LoVo (cell line): ENCODE measurements at regions not wholly inside any gene's neighbourhood (a gene's known extent, or its start where the extent isn't known, plus 50 kb on each side); places are given as distances from the start of the nearest gene placed in this dataset.

Source experiments
- DNase-seq: peaks from one replicate; pipeline ENCODE4 v3.0.0-alpha.2; 2016; ENCODE audit warnings: low spot score

GRCh38 chr1:81329041-81329440 lies 471.7 kb upstream of the ADGRL2 start:
- no peak for DNase-seq

DNA sequence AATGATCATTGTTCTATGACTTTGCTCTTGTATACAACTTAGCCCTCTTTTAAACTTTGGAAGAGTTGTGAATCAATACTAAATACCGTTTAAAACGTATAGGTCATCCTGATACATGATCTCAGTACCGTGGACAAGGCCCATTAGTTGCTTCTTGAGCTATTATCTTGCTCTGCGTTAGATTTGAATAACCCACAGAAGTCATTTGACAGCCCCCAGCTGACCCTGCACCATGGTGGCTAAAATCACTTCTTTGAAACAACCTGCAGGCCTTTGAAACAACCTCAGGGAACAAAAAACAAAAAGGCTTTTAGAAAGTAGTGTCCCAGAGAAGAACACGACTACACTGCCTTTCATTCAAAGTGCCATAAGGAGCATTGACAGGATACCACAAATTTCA lies 473.0 kb upstream of the ADGRL2 start:
- no peak for DNase-seq

DNA sequence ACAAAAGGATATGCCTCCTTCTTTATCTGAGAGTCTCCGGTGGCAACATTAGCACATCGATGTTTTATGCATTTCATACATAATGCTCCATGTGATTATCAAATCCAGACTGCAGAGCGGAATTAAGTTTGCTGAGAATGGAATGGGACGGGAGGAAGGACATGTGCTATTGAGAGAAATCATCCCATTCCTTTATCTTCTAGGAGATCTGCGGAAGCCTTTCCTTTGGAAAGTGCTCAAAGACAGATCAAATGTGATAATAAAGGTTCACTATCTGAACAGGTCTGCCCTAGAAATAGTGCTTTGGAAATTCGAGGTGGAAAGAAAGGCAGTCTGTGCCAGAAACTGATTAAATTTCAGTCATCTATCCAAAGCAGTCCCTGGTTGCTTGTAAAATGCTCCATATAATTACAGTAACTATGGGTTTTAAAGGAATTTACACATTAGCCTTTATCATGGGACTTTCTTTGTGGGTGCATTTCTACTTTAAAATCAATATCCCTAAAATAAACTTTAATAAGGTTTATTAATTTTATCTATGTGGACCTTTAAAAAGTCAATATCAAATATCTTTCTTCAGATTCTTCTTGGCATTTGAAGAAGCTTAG lies 473.5 kb upstream of the ADGRL2 start:
- no peak for DNase-seq

- DNase-seq, result no peak
Measured at GRCh38 chr1:81326212-81326611, 474.5 kb upstream of the ADGRL2 start.

GRCh38 chr1:81325397-81325796 lies 475.3 kb upstream of the ADGRL2 start:
- DNase-seq, result no peak

DNA sequence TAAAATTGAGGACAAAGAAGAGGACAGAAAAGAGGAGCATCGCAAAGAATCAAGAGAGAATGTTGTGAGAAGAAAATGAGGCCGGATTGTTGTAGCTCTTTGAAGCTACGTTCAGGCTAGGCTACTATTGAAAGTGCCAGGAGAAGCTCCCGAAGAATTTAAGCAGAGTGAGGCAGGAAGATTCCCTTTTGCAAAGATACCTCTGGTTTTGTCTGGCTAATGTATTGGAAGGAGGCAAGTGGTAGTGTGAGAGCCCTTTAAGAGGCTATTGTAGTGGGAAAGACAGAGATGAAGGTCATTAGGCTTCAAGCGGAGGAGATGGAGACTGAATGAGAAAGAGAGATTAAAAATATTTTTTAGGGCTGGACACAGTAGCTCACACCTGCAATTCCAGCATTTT lies 476.9 kb upstream of the ADGRL2 start:
- DNase-seq, result no peak

DNA sequence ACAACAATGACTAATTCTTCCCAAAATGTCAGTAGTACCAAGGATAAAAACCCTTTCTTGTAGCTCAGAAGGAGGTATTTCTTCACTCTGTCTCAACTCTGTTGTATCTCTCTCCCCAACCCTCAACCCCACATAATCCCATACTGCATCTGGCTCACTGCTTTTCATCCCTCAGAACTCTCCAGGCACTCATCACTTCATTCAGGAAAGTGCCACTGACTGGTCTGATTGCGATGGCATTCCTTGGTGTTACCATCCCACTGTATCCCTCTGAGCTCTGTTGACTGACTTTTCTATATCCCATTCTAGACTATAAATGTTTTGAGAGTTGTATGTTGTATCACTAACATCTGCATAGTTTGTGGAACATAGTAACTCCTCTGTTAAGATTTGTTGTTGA lies 483.5 kb upstream of the ADGRL2 start:
- no peak for DNase-seq

- no peak for DNase-seq
Measured at GRCh38 chr1:81314513-81315233, 486.1 kb upstream of the ADGRL2 start.

DNA sequence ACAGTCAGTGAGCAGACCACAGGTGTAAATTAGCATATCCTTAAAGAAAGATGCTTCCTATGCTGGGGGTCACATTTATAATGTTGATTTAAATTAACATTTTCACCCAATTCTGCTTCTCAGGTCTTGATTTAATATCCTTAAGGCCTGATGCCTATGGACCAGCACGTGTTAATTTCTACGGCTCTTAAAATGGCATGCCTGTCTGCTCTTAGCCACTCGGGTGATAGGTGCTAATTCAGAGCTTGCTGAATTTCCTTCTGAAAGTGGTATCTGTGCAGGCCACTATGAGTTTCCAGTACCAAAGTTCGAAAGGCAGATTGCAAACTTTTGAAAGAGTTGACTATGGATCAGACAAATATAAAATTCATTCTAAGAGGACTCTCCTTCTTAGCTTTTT lies 487.4 kb upstream of the ADGRL2 start:
- no peak for DNase-seq

DNA sequence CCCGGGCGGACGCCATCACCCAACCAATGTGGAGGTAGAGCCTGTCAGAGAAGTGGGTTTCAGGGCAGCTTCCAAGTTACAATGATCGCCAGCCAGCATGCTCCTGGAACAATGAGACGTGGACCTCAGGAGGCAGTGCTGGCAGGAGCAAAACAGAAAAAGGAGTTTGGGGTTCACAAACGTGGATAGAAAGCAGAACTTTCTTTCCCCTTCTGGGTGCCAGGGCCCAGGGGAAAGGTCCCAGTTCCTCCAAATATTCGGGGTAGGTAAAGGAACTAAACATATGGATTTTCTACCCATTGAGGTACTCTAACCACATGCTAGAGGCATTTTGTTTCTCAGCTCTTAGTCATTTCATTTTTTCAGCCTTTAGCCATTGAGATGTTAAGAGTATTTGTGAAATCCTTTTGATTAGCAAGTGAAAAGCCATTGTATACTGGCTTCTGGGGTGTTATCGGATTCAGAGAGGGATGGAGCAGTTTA lies 488.4 kb upstream of the ADGRL2 start:
- no peak for DNase-seq

DNA sequence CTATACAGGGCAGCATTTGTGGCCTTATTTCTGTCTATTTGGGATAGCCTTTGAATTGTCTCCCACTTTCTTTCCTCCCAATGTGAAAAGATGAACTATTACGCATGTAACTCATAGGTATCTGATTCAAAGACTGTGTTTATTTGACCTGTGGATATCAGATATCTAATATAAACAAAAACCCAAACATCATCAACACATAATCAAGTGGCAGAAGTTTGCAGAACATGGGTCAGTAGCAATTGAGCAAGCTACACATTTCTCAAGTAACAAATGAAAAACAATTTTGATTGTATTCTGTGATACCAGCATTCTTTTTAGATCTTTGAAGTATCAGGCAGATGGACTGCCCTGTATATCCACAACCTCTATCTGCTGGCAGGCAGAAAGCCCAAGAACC lies 490.5 kb upstream of the ADGRL2 start:
- no peak for DNase-seq

GRCh38 chr1:81308191-81308590 lies 492.5 kb upstream of the ADGRL2 start:
- DNase-seq, result no peak

DNA sequence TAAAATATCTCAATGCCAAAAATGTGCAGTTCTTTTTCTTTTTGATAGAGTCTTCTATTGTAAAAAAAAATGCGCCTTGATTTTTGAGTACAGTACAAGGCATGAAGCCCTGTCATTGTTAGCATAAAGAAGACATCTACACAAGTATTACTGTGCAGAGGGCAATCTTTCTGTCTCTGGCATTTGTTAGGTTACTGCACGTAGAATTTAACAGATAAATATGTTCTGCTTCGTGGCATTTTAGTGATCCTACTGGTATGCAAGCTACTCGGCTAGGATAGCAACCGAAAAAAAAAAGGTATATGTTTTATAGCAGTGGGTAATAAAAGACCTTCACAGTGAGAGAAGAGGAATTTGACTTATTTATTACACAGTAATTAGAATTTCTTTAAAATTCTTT lies 492.9 kb upstream of the ADGRL2 start:
- DNase-seq, result no peak

DNA sequence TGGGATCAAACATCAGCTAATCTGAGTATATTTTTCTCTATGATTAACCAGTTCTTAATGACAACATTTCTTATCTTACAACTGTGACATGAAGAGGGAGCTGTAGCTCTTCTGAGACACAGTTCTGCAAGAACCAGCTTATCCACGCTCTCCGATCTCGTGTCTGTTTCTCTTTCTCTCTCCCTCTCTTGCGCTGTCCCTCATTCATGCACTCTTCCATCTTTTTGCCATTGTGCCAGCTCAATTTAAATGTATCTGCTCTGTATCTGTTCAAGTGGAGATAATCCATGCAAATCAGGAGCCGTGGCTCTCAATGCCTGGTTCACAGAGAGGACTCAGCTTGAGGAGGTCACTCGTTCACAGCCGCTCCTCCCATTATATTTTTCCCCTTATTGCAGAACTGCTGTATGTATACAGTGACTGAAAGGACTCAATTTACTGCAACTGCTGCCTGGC lies 494.7 kb upstream of the ADGRL2 start:
- DNase-seq, result peak; percentile 22

DNA sequence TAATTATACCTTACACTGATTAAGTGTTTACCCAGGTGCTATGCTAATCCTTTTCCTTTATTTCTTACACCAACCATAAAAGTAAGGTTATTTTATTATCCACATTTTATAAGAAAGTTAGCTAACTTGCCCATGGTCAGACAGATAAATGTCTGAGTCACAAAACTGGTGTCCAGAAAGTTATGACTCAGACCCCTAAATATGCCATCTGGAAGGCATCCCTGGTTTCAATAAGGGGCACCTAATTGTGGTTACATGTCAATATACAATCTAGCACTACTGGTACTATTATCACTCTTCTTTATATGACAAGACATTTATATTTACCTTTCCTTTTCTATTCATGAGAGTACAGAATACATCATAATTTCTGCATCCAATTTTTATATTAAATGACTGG lies 496.5 kb upstream of the ADGRL2 start:
- no peak for DNase-seq

DNA sequence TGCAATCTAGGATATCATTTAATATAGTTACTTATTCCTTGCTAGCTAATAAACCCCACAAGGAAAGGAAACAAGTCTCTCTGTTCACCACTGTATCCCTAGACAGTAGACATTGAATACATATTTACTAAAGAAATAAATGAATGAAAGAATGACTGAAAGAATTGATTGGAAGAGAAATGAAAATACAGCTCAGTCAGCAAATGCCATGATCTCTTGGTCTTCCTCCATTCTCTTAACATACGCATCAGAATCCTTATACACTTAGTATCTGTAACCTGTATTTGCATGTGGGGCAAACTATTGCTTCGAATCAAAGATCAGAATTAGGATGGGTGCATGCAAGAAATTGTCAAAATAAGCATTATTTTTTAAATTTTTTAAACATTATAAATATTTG lies 500.8 kb upstream of the ADGRL2 start:
- DNase-seq, result no peak

DNA sequence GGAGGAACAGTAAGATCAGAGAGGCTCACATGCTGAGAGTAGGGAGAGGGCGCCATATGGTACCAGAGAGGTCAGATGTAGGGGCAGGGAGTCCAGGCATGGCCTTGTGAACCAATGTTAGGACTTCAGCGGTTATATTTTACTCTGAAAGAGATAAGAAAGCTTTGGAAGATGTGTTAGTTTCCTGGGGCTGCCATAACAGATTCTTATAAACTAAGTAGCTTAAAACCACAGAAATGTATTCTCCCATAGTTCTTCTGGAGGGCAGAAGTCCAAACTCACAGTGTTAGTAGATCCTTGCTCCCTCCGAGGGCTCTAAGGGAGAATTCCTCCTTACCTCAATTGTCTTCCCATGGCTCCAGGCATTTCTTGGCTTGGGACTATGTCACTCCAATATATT lies 502.5 kb upstream of the ADGRL2 start:
- no peak for DNase-seq

- no peak for DNase-seq
Measured at GRCh38 chr1:81296601-81297000, 504.1 kb upstream of the ADGRL2 start.

DNA sequence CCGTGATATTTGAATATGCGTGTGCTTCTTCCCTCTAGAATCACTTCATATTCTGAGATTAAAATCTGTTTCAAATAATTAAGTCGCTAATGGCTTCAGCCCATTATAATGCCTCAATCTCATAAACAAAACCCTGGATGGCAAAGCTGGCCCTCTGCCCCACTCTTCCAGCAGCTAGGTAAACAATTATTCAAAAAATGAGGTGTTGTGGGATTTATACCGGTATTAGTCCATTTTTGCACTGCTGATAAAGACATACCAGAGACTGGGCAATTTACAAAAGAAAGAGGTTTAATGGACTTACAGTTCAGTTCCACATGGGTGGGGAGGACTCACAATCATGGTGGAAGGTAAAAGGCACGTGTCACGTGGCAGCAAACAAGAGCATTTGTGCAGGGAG lies 510.4 kb upstream of the ADGRL2 start:
- DNase-seq, result no peak

- DNase-seq, result no peak
Measured at GRCh38 chr1:81288689-81289088, 512.0 kb upstream of the ADGRL2 start.

DNA sequence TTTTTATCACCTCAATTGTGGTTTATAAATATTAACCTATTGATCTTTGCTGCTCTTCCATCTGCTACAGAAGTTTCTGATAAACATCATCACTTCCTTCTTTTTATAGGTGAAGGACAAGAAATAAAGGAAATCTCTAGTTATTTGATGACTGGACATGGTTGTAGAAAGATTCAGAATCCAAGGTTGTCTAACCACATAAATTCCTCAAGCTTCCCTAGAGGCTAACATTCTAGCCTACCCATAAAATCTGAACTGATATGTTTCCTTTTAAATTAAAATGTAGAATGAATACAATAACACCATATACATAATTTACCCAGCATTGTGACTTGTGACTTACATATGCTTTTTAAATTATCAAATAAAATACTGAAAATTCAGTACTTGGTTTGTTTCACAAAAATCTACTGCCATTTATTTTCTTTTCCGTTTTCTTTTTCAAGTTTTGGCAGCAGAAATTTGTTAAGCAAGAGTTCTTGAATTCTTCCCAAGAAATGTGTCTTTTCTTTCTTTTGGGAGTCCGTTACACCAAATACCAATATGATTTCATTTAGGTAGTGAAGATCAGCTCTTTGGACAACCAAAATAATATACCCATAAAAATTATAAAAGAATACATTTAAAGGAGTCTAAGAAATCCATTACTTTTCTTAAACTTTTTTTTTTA lies 513.2 kb upstream of the ADGRL2 start:
- DNase-seq, result no peak

GRCh38 chr1:81270051-81270450 lies 530.7 kb upstream of the ADGRL2 start:
- DNase-seq, result no peak

GRCh38 chr1:81264976-81265375 lies 535.8 kb upstream of the ADGRL2 start:
- DNase-seq, result no peak
